ENCODE measurements at regions not wholly inside any gene's neighbourhood (a gene's known extent, or its start where the extent isn't known, plus 50 kb on each side); places are given as distances from the start of the nearest gene placed in this dataset.
"Not testable (repeated sequence)": the region's sequence is repeated elsewhere in the genome, so short reads cannot be mapped to it uniquely, and the experiment has no call there.

DNA sequence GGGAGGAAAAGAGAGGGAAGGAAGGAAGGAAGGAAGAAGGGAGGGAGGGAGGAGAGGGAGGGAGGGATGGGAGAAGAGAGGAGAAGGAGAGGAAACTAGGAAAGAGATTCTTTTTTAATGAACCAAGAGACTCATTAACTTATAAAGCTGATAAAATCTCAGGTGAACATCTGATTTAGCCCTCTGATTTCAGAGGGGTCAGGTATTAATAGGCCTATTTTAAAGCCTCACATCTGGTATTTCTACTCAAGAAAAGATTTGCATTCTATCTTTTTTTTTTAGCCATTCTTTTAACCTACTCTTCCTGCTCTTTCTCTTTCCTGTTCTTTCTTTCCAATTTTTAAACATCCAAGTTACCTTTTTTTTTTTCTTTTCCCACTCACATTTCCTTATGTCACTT is 103.3 kb upstream of the CPEB2 start:
- DNase-seq, result no peak

DNA sequence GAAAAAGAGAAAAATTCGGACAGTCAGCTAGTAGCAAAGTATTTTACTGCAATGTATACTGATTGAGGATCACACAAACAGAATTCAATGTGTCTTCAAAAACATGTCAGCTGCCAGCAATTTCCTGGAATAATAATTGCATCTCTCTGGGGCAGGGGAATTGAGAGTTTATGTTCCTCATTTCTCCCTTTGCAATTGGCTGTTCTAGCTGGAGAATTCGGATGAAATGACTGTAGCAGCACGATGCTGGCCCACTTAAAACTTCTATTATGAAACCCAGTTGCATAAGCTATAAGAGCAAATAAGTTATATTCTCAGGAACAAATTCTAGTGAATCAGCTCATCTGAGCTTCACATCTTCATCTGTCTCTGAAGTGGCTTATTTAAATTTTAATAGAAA is 99.9 kb upstream of the CPEB2 start:
- DNase-seq, result no peak

DNA sequence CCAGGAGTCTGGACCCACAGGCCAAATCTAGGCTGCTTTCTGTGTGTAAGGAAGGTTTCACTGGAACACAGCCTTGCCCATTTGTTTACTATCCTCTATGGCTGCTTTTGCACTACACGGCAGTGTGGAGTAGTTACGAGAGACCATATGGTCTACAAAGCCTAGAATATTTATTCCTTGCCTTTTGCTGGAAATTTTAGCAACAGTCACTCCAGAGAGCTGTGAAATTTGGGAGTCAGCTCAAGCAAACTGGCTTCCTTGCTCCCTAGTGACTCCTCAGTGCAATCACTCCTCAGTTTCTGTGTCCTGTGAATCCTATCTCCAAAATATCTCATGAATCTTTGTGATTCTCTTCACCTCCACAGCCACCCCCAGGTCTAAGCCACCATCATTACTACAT is 99.0 kb upstream of the CPEB2 start:
- no peak for DNase-seq

DNA sequence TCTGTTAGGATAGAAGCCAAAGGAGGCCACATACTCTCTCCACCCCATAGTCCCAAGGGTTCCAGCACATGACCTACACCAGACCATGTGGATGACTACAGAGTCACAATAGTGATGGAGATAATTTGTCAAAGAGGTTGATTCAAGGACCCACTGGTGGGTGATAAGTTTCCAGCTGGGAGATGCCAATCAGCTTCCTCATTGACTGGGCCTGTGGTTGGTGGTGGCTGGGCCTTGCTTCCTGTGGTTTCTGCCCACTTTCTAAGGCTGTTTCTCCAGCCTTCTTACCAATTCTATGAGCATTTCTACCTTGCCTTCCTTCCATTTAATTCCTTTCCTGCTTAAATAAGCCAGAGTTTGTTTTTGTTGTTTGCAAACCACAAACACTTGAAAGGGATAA is 95.5 kb upstream of the CPEB2 start:
- no peak for DNase-seq

DNA sequence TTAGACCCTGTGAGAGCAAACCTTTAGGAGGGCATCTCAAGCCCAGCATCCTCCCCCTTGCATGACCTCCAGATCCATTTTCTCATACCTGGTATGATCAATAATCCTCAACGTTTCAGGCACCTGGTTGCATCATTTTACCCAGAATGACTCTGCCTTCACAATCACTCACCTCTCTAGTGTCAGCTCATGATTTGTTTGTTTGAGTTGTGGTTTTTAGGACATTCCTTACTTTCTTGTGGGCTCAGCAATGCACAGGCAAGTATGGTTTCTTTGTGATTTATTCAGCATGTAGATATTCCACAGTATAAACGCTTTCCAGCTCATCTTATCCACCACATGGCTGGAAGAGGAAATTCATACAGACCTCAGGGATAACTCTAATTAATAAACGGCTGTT is 93.6 kb upstream of the CPEB2 start:
- no peak for DNase-seq

DNA sequence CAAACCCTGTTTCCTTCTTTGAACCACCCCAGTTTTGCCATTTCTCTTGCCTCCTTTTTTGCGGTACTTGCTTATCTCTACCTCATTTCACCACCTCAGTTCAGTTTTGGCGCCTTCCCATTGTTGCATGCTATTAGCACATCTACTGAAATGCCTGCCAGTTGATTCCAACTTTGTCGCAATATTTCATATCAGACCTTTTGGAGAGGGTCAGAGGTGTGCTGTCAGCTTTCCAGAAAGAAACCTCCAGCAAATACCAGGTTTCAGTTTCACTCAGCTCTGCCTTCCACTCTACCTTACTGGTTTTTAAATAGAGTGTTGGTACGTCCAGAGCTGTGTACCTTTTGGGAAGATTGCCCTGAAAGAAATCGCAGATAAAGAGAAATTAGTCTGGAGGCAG is 91.9 kb upstream of the CPEB2 start:
- DNase-seq, result no peak

DNA sequence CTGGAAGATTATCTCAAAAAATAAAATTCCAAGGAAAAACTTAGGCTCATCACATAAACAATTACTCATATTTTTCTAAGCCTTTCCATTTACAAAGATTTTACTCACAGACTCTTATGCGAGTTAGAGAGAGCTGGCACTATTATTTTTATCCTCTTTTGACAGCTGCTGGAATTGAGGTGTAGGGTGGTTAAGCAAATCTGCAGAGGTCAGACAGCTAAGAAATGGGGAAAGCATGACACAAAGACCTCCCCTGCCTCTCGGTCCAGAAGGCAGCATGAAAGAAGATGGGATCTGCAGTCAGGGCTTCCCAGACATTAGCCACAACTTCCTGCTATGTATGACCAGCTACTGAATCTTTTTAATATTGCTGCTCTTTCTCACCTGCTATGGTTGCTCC is 89.9 kb upstream of the CPEB2 start:
- no peak for DNase-seq

DNA sequence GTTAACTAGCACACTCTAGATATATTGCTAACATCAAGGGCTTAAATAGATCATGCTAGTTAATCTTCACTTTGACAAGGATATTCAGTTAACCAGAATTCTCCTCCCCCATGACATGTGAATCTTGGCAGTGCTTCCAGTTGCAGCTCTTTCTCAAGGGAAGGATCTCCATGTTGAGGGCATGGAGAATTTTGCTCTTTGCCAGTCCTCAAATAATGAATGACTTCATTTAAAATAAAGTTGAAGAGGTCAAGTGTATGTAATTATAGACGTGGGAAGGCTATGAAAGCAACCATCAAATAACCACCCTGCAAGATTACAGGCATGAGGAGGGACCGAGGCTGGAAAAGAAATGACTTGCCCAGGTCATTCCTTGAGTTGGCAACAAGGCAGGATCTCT is 87.3 kb upstream of the CPEB2 start:
- DNase-seq, result no peak

DNA sequence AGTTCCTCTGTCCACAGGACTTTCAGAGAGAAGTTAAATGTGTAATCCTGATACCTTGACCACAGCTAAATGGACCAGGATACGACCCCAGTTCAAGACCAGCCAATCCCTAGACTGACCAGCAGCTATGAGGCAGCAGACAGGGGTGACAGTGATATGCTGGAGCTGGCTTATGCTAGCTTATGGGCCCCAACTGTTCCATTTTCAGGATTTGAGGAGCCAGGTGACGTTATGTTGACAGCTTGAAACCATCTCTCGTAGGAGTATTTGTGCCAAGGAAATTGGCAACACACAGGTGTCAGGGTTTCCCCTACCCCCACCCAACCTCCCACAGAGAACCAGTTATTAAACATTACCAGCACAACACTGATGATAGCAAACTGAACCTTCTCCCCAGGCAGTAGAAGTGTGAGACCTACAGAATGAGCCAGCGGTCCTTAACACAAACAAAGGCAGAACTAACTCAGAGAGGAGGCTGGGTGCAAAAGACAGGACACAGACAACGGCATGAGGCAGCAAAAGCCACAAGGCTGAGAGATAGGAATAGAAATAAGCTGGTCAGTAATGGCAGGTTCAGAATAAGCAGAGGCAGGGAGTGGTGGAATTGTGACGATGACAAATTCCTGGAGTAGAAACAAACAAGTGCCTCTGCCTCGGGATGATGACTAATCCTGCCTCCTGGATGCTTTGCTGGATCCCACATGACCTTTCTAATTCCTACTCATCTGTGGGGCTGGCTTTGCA is 85.6 kb upstream of the CPEB2 start:
- no peak for DNase-seq

DNA sequence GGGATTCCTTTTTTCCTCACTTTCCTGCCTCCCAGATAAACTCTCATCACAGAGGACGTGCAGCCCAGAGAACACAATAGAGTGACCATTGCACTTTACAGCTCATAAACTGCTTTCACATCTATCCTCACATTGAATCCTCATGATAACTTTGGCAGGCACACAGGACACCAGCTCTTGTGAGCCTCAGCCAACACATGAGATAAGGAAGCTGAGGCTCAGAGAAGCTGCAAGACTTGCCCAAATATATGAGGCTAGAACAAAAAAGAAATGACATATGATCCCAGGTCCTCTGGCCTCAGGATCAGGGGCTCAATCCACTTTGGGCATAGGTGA is 85.0 kb upstream of the CPEB2 start:
- DNase-seq, result no peak

DNA sequence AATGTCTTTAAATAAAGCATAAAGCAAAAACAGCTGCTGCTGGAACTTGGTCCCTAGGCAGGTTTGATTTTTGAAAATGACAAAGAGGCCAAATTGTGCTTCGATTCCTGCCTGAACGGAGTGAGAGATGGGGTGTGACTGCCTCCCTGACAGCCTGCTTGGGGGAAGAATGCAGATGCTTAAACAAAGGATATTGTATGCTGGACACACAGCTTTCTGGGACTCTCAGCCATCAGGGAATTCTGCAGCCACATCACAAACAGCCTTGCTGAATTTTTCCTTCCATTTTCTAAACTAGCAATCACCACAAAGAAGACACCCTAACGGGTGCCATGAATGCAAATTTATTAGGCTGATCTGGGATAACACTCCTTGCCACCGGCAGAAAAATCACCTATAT is 83.9 kb upstream of the CPEB2 start:
- no peak for DNase-seq

DNA sequence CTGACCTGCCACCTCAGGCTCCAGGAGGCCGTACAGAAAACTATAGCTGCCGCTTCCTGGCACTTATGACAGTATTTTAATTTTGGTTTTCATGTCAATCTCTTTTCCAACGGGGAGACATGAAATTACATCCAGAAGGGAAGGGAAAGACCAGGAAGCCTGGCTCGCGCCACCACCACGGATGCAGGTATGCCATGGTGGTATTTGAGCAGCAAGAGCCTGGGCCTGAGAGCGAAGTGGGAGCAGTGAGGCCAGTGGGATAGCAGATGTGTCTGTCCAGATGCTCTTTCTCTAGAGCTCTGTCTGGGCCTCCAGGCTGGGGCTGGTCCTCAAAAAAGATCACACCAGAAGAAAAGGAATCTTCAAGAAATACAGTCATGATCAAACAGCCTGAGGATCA is 82.5 kb upstream of the CPEB2 start:
- DNase-seq, result no peak

DNA sequence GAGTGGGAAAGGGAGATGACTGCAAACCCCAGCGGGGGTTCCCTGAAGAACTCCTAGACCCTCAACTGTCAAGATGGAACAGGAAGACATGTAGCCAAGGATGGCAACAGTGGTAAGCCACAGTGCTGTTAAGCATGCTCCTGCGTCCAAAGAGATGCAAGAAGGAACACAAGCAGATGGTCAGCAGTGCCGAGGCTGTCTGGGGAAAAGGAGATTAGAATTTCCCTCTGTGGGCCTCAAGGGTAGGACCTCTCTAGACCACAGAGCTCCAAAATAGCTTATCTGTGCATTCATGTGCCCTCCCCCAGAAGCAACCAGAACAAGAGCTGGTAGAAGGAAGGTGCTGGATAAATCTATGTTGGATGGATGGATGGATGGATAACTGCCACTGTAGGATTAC is 82.0 kb upstream of the CPEB2 start:
- DNase-seq, result no peak

DNA sequence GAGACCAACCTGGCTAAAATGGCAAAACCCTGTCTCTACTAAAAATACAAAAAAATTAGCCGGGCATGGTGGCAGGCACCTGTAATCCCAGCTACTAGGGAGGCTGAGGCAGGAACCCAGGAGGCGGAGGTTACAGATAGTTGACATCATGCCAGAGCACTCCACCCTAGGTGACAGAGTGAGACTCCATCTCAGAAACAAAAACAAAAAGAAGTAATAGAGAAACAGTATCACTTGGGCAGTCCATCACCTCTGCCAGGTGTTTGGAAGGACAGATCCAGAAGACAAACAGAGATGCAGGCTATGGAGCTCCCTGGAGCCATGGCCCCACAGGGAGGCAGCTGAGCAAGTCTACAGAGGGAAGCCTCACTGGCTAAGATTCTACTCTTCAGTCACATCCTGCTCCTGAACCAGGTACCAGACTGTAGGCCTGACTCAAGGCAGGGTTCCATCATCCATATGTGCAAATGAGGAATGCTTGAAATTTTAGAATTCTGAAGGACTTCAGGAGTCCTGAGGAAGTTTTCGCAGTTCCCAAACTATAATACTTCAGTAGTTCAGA is 81.4 kb upstream of the CPEB2 start:
- no peak for DNase-seq

DNA sequence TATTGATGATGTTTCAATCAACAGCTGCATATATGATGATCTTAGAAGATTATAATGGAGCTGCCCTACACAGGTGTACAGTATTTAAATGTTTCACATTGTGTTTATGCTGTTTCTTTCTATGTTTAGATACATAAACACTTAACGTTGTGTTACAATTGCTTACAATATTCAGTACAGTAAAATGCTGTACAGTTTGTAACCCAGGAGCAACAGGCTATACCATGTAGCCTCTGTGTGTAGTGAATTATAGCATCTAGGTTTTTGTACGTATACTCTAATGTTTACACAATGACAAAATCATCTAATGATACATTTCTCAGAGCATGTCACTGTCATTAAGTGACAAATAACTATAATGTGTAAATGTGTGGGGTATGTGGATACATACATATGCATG is 80.5 kb upstream of the CPEB2 start:
- not testable (repeated sequence) for DNase-seq

DNA sequence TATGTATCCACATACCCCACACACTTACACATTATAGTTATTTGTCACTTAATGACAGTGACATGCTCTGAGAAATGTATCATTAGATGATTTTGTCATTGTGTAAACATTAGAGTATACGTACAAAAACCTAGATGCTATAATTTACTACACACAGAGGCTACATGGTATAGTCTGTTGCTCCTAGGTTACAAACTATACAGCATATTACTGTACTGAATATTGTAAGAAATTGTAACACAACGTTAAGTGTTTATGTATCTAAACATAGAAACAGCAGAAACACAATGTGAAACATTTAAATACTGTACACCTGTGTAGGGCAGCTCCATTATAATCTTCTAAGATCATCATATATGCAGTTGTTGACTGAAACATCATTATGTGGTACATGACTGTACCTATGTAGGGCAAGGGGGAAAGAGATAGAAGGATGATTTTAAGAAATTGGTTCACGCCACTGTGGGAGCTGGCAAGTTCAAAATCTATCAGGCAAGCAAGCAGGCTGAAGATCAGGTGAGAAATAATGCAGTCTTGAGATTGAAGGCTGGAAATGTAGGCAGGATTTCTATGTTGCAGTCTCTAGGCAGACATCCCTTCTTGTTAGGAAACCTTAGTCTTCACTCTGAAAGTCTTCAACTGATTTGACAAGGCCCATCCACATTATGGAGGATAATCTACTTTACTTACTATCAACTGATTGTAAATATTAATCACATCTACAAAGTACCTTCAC is 78.0 kb upstream of the CPEB2 start:
- no peak for DNase-seq

DNA sequence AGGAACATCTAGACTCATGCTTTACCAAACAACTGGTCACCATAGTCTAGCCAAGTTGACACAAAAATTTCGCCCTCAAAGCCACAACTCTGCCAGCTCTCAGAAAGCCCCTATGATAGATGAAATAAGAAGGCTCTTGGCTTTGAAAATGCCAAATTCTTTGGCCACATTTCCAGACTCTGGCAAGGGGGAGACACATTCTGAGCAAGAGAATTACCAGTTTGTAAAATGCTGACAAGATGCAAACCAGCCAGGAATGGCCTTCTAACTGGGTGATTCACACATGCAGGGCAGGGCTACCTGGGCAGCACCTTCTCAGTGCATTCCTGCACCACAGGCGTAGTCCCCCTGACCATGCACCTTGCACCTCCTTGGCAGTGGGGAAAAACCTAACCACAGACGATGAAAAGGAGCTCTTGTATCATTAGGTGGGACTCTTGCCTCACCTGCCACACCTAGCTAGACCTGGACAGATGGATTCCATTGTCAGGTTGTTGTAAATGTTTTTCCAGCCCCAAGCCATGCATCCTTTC is 77.4 kb upstream of the CPEB2 start:
- DNase-seq, result no peak

DNA sequence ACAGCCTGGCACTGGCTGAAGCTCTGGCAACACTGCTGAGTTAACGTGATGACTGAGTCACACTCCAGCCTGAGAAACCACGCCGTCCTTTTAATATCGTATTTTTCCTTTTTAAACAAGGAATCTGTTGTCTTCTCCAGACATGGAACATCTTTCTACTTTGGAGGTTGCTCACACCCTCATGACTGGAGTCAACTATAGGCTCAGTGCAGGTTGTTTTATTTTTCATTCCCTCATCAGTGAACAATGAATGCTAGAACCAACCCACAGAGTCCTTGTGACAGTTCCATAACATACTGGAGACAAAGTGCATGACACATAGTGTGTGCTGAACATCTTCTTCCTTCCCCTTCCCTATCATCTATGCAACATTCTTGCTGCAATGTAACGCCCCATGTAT is 76.8 kb upstream of the CPEB2 start:
- no peak for DNase-seq

DNA sequence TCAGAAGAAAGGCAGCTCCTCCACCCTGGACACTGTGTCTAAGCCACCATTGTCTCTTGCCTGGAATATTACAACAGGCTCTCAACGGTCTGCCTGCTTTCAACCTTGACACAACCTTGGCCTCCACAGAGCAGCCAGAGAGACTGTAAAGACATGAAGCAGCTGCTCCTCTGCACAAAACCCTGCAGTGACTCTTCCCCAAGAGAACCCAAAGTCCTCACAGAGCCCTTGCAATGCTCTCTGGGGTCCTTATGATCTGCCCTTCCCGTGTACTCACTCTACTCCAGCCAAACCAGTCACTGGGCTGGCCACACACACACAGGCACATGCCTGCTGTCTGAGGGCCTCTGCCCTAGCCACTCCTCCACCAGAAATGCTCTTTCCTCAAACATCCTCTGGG is 75.9 kb upstream of the CPEB2 start:
- DNase-seq, result no peak

DNA sequence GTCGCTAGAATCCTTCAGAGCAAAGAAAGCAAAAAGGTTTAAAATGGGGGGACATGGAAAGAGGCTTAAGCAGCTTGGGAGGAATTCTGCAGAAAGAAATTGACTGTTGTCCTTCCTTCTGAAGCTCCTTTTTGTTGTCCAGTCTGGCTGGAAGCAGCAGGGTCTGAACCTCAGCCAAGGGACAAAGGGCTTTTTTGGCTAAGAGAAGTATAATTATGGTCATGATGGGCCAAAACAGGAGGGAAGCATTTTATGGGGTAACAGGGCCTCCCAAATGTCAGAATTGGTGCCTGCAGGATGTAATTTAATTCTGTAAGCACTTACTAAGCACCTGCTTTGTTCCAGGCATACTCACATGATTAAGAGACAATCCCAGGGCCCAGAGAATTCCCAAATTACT is 74.2 kb upstream of the CPEB2 start:
- DNase-seq, result no peak

DNA sequence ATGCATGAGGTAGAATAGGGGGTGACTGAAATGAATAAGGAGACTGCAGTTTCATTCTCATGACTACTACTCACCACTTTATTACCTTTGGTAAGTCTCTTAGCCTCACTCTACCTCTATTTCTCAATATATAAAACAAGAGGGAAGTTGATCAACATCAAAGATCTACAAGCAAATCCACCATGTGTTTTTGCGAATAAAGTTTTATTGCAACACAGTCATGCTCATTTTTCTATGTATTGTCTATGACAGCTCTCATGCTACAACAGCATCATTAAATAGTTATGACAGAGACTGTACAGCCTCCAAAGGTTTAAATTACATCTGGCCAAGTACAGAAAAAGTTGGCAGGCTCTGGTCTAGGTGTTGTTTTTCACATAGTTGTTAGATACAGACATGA is 72.6 kb upstream of the CPEB2 start:
- DNase-seq, result no peak

DNA sequence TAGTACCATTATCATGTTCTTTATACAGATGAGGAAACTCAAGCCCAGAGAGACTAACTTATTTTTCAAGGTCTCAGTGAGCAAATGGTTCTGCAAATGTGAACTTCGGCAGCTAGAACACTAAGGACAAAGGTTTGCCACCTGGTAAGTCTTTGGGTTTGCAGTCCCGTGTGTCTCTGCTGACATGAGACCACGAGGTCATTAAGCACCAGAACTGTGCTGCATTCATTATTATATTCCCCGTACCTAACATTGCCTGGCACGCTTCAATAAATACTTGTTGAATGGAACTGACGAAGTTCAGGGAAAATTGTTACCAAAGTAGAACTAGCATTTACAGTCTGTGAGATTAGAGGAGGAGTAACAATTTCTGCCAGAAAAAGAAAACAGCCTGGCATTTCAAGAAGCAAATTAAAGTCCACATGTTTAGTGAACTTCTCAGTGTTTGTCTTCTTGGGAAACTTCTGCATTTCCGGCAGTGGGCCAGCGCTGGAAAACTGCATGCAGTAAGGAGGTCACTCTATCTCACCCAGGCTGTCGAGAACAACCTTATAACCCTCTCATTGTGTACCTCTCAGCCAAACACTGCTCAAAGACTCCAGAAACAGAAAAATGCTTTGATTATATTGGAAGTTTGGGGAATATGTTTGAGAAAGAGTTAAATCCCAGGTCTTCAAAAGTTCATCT is 67.4 kb upstream of the CPEB2 start:
- DNase-seq, result no peak

DNA sequence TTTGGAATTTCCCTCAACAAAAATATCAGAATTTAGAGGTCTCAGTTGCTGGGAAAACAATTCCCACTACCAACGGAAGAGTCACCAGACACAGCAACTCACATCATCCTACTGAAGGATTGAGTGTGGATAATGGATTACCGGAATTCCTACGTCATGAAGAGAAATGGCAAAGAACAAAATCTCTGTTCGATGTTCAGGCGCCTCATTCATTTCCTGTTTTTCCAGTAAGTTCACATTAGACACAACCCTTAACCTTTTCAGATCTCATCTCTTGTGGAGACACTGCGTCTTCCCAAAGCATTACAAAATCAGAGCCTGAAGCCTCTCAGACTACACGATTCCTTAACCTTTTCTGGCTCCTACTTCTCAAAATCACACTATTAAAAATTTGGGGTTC is 58.5 kb upstream of the CPEB2 start:
- DNase-seq, result no peak

DNA sequence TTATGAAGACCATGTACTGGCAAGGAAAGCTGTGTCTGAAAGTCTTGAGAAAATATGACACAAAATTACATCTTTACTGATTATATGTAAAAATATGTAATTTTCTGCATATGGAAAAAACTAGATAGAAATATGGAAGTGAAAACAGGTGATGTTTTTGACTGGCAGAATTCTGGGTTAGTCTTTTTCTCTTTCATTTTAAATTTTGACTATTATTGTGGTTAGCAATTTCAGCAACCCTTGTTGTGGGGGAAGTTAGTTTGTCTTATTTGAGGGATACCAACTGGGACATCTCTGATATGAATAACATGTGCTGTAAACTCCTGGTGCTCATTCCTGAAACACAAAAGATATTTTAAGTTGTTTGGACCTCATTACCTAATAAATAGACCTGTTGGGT is 49.9 kb upstream of the CPEB2 start:
- no peak for DNase-seq

Measured in activated CD4-positive, alpha-beta T cell treated with anti-CD3 and anti-CD28 coated beads, Interleukin-2, amount 50 U/mL, for 48 hours (primary cell).